ENCODE measurements at regions not wholly inside any gene's neighbourhood (a gene's known extent, or its start where the extent isn't known, plus 50 kb on each side); places are given as distances from the start of the nearest gene placed in this dataset.
A peak's percentile ranks its signal among the peaks of the same experiment; 100 is the strongest.

DNA sequence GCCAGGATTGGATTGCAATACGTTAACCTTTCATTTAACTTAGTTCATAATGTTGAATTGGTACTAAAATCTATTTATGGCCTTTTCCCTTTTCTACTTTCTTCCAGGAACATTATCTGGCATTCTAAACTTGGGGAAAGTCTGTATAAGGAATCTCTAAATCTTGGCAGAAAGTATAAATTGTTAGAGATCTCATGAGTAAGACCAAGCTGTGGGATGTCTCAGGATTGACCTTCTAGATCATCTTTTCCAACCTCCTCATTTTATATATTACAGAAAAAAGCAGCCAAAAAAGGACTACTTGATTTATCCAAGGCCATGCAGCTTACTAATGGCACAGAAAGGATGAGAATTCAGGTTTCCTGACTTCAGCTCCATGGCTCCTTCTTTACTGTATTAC is 598.3 kb downstream of the INHBA start:
- H3K4me1 ChIP-seq (ENCODE audit: control insufficient read depth in 1 of 2, insufficient read depth in 2 of 2, low read length in 2 of 2): no peaks in the 10 kb centered on the region
- Mint-ChIP-seq H3K4me3 (no peak overlapping the region), H3K4me1 (no peaks in the 10 kb centered on the region), H3K27me3 (ENCODE audit: low read depth in 3 of 3) (peaks cover 0 to 3% (median 2%) of the 10 kb centered on the region in 3 donors), H3K36me3 (no peaks in the 10 kb centered on the region), H3K9me3 (peaks cover 0 to 7% (median 2%) of the 10 kb centered on the region in 7 donors), H3K27ac (no peak overlapping the region)
- H3K9ac ChIP-seq (ENCODE audit: insufficient read depth, low read length, poor library complexity, severe bottlenecking): no peak overlapping the region
- H4K20me1 ChIP-seq (ENCODE audit: insufficient read depth, low read length): no peaks in the 10 kb centered on the region
- TF ChIP-seq, protein P1, sequence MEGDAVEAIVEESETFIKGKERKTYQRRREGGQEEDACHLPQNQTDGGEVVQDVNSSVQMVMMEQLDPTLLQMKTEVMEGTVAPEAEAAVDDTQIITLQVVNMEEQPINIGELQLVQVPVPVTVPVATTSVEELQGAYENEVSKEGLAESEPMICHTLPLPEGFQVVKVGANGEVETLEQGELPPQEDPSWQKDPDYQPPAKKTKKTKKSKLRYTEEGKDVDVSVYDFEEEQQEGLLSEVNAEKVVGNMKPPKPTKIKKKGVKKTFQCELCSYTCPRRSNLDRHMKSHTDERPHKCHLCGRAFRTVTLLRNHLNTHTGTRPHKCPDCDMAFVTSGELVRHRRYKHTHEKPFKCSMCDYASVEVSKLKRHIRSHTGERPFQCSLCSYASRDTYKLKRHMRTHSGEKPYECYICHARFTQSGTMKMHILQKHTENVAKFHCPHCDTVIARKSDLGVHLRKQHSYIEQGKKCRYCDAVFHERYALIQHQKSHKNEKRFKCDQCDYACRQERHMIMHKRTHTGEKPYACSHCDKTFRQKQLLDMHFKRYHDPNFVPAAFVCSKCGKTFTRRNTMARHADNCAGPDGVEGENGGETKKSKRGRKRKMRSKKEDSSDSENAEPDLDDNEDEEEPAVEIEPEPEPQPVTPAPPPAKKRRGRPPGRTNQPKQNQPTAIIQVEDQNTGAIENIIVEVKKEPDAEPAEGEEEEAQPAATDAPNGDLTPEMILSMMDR (IDR thresholded peaks at IDR 0.05): no peak
- H3K4me3 ChIP-seq (replicated peaks in 1 of 3; ENCODE audit: low read depth in 2 of 3, low read length in 3 of 3): no peak overlapping the region
- H3K27ac ChIP-seq (ENCODE audit: low read depth in 1 of 2, low read length in 2 of 2): no peak overlapping the region
- no peaks in the 10 kb centered on the region for H3K36me3 ChIP-seq (replicated peaks in 1 of 2; ENCODE audit: control insufficient read depth in 1 of 2, insufficient read depth in 2 of 2, low read length in 2 of 2)
- H3K79me2 ChIP-seq (ENCODE audit: insufficient read depth, low read length): no peaks in the 10 kb centered on the region
- no peak overlapping the region for H2AFZ ChIP-seq (ENCODE audit: insufficient read depth, low read depth, low read length, poor library complexity, severe bottlenecking)
- no peak overlapping the region for H3K4me2 ChIP-seq (replicated peaks; ENCODE audit: extremely low read depth, low read length, poor library complexity, severe bottlenecking)
- intact Hi-C loops (cut with micrococcal nuclease): no loop called here
- WGBS (ENCODE audit: insufficient coverage): no CpG with 5 or more reads among the region's 1 CpG
- no peaks in the 10 kb centered on the region for H3K27me3 ChIP-seq (ENCODE audit: control insufficient read depth in 2 of 2, insufficient read depth in 2 of 2, low read length in 2 of 2)
- no peak for DNase-seq
- H3K9me3 ChIP-seq (replicated peaks in 1 of 2; ENCODE audit: control insufficient read depth in 1 of 2, insufficient read depth in 1 of 2, low read length in 2 of 2): no peaks in the 10 kb centered on the region

- H3K4me3 Mint-ChIP-seq: no peak overlapping the region
- Histone ChIP-seq H3K4me2 (replicated peaks; ENCODE audit: extremely low read depth, low read length, poor library complexity, severe bottlenecking) (no peak overlapping the region), H3K9me3 (replicated peaks in 1 of 2; ENCODE audit: control insufficient read depth in 1 of 2, insufficient read depth in 1 of 2, low read length in 2 of 2) (no peaks in the 10 kb centered on the region), H3K36me3 (replicated peaks in 1 of 2; ENCODE audit: control insufficient read depth in 1 of 2, insufficient read depth in 2 of 2, low read length in 2 of 2) (no peaks in the 10 kb centered on the region), H3K9ac (ENCODE audit: insufficient read depth, low read length, poor library complexity, severe bottlenecking) (no peak overlapping the region), H2AFZ (ENCODE audit: insufficient read depth, low read depth, low read length, poor library complexity, severe bottlenecking) (no peak overlapping the region), H3K27me3 (ENCODE audit: control insufficient read depth in 2 of 2, insufficient read depth in 2 of 2, low read length in 2 of 2) (no peaks in the 10 kb centered on the region), H3K79me2 (ENCODE audit: insufficient read depth, low read length) (no peaks in the 10 kb centered on the region), H4K20me1 (ENCODE audit: insufficient read depth, low read length) (no peaks in the 10 kb centered on the region), H3K27ac (ENCODE audit: low read depth in 1 of 2, low read length in 2 of 2) (no peak overlapping the region), H3K4me1 (ENCODE audit: control insufficient read depth in 1 of 2, insufficient read depth in 2 of 2, low read length in 2 of 2) (no peaks in the 10 kb centered on the region), H3K4me3 (replicated peaks in 1 of 3; ENCODE audit: low read depth in 2 of 3, low read length in 3 of 3) (no peak overlapping the region)
- H3K9me3 Mint-ChIP-seq: peaks cover 0 to 7% (median 4%) of the 10 kb centered on the region in 7 donors
- H3K27me3 Mint-ChIP-seq (ENCODE audit: low read depth in 3 of 3): peaks cover 0 to 3% (median 2%) of the 10 kb centered on the region in 3 donors
- intact Hi-C loops (cut with micrococcal nuclease): no loop called here
- TF ChIP-seq, protein P1 (IDR thresholded peaks at IDR 0.05): no peak
- H3K27ac Mint-ChIP-seq: no peak overlapping the region
- DNase-seq: peak in 1 of 3 donors; percentile 26
- no peaks in the 10 kb centered on the region for H3K4me1 Mint-ChIP-seq
- H3K36me3 Mint-ChIP-seq: no peaks in the 10 kb centered on the region
These were observed 599.6 kb downstream of the INHBA start for GRCh38 chr7:41103331-41103730.

Data from CD14-positive monocyte (primary cell).